Left lobe of liver (tissue), 2 donors: ENCODE measurements at regions not wholly inside any gene's neighbourhood (a gene's known extent, or its start where the extent isn't known, plus 50 kb on each side); places are given as distances from the start of the nearest gene placed in this dataset.

ENCODE experiments used
- ATAC-seq: fragments of 200-7000 bp; cut with Tn5 transposase; one replicate; pipeline ENCODE4 v1.9.1; 2020; ENCODE audit warnings: mild to moderate bottlenecking, moderate library complexity
- DNase-seq: peaks from one replicate; pipeline ENCODE4 v3.0.0-alpha.2; 2020; ENCODE audit warnings: low spot score
- donor health status: DM: no; HTN: no; CAD: no; lungs with moderate emphysema.
- donor health status: DM: no; HTN: yes; CAD: no.

DNA sequence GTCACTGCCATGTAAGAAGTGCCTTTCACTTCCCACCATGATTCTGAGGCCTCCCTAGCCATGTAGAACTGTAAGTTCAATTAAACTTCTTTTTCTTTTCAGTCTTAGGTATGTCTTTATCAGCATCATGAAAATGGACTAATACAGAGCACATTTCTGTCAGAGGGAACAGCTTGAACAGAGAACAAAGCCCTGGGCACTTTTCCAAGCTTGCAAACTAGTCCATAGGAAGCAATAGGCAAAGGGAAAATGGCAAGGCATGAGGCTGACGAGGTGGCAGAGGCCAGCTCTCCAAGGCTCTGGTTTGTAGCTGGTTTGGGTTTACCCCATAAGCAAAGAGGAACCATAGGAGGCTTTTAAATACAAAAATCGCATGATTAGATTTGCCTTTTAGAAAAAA is 185.1 kb upstream of the HDDC2 start:
- no peak for ATAC-seq
- no peak for DNase-seq

- DNase-seq, result no peak
- no peak for ATAC-seq
Observed at GRCh38 chr6:125489579-125490285, 188.0 kb upstream of the HDDC2 start.

GRCh38 chr6:125491860-125492618 is 190.3 kb upstream of the HDDC2 start:
- DNase-seq (no peak), ATAC-seq (no peak)

DNA sequence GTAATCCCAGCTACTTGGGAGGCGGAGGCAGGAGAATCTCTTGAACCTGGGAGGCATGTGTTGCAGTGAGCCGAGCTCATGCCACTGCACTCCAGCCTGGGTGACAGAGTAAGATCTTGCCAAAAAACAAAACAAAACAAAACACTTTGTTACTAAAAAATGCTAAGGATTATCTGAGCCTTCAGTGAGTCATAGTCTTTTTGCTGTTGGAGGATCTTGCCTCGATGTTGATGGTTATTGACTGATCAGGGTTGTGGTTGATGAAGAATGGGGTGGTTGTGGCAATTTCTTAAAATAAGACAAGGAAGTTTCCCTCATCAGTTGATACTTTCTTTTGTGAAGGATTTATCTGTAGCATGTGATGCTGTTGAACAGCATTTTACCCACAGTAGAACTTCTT is 196.8 kb upstream of the HDDC2 start:
- ATAC-seq, result no peak
- no peak for DNase-seq

GRCh38 chr6:125499535-125499934 is 197.8 kb upstream of the HDDC2 start:
- ATAC-seq, result no peak
- DNase-seq, result no peak

GRCh38 chr6:125503181-125503580 is 201.4 kb upstream of the HDDC2 start:
- no peak for DNase-seq
- no peak for ATAC-seq

DNA sequence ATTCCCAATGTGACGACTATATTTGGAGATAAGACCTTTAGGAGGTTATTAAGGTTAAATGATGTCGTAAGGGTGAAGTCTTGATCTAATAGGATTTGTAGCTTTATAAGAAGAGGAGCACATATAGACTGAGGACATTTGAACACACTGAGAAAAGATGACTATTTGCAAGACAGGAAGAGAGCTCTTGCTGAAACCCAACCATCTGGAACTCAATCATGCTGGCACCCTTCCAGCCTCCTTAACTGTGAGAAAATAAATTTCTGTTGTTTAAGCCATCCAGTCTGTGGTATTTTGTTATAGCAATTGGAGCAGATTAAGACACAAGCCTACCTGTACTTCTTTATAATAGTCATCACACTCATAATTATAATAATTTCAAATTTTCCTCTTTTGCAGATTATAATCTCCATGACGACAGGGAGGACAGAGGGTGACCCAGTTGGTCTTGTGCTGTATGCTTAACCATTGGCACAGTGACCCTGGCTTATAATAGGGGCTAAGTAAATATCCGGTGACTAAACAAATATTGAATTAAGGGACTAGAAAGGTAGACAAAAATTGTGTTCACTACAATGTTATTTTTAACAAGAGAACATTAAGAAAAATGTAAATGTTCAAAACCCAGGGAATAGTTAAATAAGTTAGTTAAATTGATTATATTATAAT is 206.4 kb upstream of the HDDC2 start:
- DNase-seq (no peak), ATAC-seq (peak; percentile 45)

DNA sequence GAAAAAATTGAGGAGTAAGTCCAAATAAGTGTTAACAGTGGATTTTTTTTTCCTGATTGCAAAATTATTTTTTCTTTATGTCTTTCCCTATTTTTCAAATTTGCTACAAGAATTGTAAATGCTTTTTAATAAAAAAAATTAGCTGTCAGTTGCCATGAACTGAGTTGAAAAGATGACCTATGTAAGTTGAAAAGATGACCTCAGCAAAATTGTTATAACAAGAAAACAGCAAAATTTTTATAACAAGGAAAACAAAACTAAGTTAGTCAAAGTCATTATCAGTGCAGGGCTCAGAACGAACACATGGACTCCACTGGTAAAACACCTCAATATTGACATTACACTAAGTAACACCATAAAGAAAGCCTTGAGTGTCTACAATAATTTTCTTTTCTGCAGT is 207.0 kb upstream of the HDDC2 start:
- DNase-seq (no peak), ATAC-seq (no peak)

GRCh38 chr6:125509477-125509876 is 207.7 kb upstream of the HDDC2 start:
- no peak for DNase-seq
- ATAC-seq, result no peak

- no peak for ATAC-seq
- no peak for DNase-seq
Observed at GRCh38 chr6:125510405-125510804, 208.6 kb upstream of the HDDC2 start.

DNA sequence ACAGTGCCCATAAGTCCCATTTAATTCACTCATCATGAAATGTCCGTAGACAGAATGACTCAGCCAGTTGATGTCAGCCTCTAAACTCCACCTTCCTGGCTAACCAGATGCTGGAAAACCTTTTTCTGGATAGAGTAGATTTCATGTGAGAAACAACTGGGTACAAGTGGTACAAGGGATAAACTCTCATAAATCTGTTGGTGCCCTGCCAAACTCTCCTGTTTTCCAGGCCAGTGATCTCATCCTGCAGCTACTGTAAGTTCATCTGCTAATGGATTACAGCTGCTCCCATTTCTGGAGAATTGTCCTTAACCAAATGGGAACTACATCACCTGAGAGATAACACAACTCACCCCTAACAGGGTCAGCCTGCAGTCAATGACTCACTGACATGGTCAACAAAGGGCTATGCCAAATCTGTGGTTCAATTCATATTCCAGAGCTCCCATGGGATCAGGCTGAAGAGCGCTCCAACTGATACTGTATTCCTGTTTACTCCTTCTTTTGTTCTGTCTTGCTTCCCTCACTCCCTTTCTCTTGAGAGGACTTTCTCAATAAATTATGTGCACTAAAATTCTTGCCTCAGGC is 210.1 kb upstream of the HDDC2 start:
- DNase-seq (no peak), ATAC-seq (peak; percentile 28)

- DNase-seq (no peak), ATAC-seq (peak; percentile 86)
Observed at GRCh38 chr6:125512621-125513020, 210.9 kb upstream of the HDDC2 start.

- ATAC-seq (no peak), DNase-seq (no peak)
Observed at GRCh38 chr6:125513978-125514377, 212.2 kb upstream of the HDDC2 start.

GRCh38 chr6:125516644-125517043 is 214.9 kb upstream of the HDDC2 start:
- ATAC-seq, result no peak

DNA sequence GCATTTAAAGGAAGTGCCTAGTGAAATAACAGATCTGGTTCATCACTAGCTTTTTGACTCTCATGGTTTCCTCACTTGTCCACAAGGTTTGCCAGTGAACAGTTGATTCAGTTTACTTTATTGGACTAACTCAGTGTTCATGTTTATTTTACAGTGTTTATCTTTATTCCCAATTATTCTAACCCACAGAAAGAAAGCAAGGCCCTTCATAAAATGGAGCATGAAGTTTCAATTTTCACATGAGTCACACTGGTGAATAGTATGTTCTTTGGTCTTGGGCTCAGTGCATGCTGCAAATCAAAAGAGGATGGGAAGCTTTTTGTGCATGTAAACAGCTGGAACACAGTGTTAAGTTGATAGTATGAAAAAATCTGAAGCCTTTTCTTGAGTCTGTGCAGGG is 217.6 kb upstream of the HDDC2 start:
- DNase-seq, result no peak
- ATAC-seq, result peak; percentile 28

More at GRCh38 chr6:125516644-125517043, 214.9 kb upstream of the HDDC2 start:
- DNase-seq, result no peak

GRCh38 chr6:125524356-125524755 is 222.6 kb upstream of the HDDC2 start:
- no peak for ATAC-seq
- DNase-seq, result no peak

DNA sequence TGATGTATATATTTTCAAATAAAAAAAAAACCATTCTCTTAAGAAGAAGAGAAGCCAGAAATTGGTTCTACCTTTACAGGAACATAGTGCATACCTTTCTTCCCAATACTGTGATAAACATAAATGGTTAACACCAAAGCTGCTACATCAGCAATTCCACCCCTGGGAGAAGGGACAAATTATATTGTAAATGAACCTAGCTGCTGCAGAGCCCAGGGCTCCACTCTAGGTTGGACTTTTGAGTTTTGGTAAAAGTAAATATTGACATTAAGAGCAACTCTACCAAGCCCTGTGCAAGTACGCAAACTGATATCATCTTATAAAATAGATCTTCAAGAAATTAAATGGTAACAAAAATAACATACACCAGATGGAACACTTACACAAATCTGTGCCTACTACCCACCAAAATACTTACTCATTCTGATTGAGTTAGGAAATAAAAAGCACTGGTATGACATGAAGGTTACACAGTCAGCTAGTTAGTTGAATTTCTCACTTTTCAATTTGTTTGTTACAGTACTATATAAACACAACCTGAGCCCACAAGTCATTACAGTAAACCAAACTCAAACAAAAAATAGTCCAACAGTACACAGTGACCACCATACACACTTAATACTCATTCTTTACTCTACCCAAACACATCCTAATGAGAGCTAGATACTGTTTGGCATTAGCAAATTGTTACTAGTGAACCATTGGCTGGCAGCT is 223.3 kb upstream of the HEY2 start:
- peak; percentile 49 for DNase-seq
- ATAC-seq, result peak; percentile 98

DNA sequence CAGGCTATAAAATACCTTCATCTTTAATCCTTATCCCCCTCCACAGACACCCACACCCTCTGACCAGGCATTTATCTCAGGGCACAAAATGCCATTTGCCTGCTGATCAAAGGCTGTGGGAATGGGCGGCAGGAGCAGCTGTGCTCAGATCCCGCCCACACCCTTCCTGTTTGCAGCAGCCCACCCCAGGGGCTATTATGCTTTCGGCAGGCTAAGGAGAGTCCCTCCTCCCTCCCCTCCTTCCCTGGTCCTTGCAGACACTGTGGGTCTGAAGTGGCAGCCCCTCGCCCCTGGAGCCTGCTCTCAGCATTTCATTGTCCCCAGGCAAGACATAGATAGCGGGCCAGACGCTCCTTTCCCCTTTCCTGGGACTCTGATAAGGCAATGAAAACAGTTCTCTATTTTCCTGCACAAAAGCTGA is 220.8 kb upstream of the HEY2 start:
- no peak for ATAC-seq
- no peak for DNase-seq

- ATAC-seq (no peak), DNase-seq (no peak)
Observed at GRCh38 chr6:125529061-125529460, 220.4 kb upstream of the HEY2 start.

DNA sequence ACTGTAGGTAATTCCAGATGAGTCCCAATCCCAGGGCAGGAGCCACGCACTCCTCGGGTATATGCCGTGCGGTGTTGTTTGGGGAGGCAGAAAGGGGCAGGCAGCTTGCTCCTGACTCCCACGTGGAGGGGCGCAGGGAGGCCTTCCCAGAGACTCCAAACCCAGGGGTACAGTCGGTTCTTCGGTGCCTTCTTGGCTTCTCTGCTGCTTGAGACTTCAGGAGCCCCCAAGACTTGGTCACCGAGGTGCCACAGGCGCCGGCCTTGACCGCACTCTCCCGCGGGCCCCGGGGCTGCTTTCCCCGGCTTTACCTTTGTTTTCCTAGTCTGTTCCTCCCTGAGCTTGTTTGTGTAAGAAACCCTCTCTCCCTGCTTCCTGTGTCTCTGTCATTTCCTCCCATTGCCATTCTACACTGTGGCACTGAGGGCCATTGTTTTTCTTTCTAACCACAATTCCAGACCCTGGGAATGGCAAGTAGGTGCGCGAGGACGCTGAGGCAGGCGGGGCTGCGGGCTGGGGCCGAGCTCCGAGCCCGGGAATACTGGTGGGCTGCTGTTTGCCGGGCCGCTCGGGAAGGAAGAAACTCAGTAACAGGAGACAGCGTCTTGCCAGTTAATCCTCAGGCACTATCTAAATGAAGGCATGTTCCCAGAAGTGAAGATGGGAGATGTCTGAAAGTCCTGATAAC is 215.6 kb upstream of the HEY2 start:
- no peak for DNase-seq
- no peak for ATAC-seq
